Tibial nerve (tissue), 4 donors: ENCODE measurements at regions not wholly inside any gene's neighbourhood (a gene's known extent, or its start where the extent isn't known, plus 50 kb on each side); places are given as distances from the start of the nearest gene placed in this dataset.

ENCODE experiments used
- EP300 ChIP-seq, 2 donors: sonication (generic); formaldehyde crosslinking; IDR thresholded peaks; one replicate each; pipeline ENCODE4 v1.6.1; 2017; ENCODE audit warnings: antibody characterized with exemption in 2 of 2, mild to moderate bottlenecking in 1 of 2
- POLR2A ChIP-seq, 2 donors: fragments of 450-650 bp; IDR thresholded peaks; one replicate each; pipeline ENCODE4 v1.6.1; 2017; ENCODE audit warnings: antibody characterized with exemption in 2 of 2, mild to moderate bottlenecking in 2 of 2, moderate library complexity in 2 of 2
- TF ChIP-seq, protein P1 (sequence below), 5 experiments: fragments of 200-600 bp in 3 of 5; fragments of 450-650 bp in 2 of 5; sonication (generic) in 3 of 5; IDR thresholded peaks; one replicate each; pipeline ENCODE4 v1.5.1; 2016 to 2019; ENCODE audit warnings: antibody characterized with exemption in 5 of 5, mild to moderate bottlenecking in 3 of 5, moderate library complexity in 2 of 5

DNA sequence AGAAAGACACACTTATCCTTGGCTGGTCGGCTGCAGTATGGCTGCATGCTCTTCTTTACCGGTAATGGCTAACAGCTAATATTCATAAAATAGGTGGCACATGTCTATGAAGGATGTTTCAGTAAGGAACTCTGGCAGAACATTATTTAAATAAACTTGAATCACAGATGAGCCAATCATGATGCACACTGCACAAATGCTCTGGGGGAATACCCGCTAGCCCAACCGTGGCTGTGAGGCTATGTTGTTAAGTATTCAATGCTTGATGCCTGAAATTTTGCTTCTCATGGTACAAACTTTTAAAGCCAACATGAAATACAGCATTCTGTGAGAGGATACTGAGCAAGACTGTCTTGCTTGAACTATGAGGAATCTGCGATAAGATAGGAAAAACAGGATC is 505.8 kb downstream of the ZEB2 start:
- TF ChIP-seq, protein P1, sequence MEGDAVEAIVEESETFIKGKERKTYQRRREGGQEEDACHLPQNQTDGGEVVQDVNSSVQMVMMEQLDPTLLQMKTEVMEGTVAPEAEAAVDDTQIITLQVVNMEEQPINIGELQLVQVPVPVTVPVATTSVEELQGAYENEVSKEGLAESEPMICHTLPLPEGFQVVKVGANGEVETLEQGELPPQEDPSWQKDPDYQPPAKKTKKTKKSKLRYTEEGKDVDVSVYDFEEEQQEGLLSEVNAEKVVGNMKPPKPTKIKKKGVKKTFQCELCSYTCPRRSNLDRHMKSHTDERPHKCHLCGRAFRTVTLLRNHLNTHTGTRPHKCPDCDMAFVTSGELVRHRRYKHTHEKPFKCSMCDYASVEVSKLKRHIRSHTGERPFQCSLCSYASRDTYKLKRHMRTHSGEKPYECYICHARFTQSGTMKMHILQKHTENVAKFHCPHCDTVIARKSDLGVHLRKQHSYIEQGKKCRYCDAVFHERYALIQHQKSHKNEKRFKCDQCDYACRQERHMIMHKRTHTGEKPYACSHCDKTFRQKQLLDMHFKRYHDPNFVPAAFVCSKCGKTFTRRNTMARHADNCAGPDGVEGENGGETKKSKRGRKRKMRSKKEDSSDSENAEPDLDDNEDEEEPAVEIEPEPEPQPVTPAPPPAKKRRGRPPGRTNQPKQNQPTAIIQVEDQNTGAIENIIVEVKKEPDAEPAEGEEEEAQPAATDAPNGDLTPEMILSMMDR (IDR thresholded peaks at IDR 0.05): no peak
- no peak for TF ChIP-seq POLR2A (IDR thresholded peaks at IDR 0.05)
- TF ChIP-seq EP300 (IDR thresholded peaks at IDR 0.05): no peak
